Calu3 (cell line): ENCODE measurements at regions not wholly inside any gene's neighbourhood (a gene's known extent, or its start where the extent isn't known, plus 50 kb on each side); places are given as distances from the start of the nearest gene placed in this dataset.

Experiments used
- BruUV-seq: library from RNA; stranded (reverse); fragments of 400-500 nt; replicated peaks from 2 replicates; lab custom pipeline; 2021; lab: Mats Ljungman, UMichigan
- CTCF ChIA-PET: fragments of 300-600 bp; sonication (Branson Sonifier 250); formaldehyde crosslinking; loops from one replicate; lab custom pipeline; 2022; ENCODE audit warnings: antibody characterized with exemption; lab: Charles Lee
- DNase-seq: peaks from one replicate; pipeline ENCODE4 v3.0.0; 2022
- H3K27ac Mint-ChIP-seq: one replicate; pipeline ENCODE4 v1.8.0; 2022; ENCODE audit warnings: mixed read lengths; ENCODE audit not compliant: unreplicated experiment
- H3K27me3 Mint-ChIP-seq: one replicate; pipeline ENCODE4 v1.8.0; 2022; ENCODE audit warnings: mixed read lengths; ENCODE audit not compliant: unreplicated experiment
- H3K36me3 Mint-ChIP-seq: one replicate; pipeline ENCODE4 v1.8.0; 2022; ENCODE audit warnings: mild to moderate bottlenecking, moderate library complexity, mixed read lengths; ENCODE audit not compliant: insufficient read depth, unreplicated experiment
- H3K4me1 Mint-ChIP-seq: one replicate; pipeline ENCODE4 v1.8.0; 2022; ENCODE audit warnings: mild to moderate bottlenecking, low read depth, mixed read lengths; ENCODE audit not compliant: unreplicated experiment
- H3K4me3 Mint-ChIP-seq: one replicate; pipeline ENCODE4 v1.8.0; 2022; ENCODE audit warnings: mild to moderate bottlenecking, low read depth, moderate library complexity, mixed read lengths; ENCODE audit not compliant: unreplicated experiment
- H3K9me3 Mint-ChIP-seq: one replicate; pipeline ENCODE4 v1.8.0; 2022; ENCODE audit warnings: low read depth, mixed read lengths; ENCODE audit not compliant: unreplicated experiment
- intact Hi-C: fragments of 100-400 bp; cut with micrococcal nuclease; formaldehyde crosslinking; loops from one replicate; pipeline ENCODE4 v1.10.0; 2022; ENCODE audit not compliant: unreplicated experiment
- TF ChIP-seq, protein P1 (sequence below): fragments of 200-600 bp; IDR thresholded peaks from one replicate; pipeline ENCODE4 v1.8.0; 2022; ENCODE audit warnings: antibody characterized with exemption; ENCODE audit not compliant: unreplicated experiment

DNA sequence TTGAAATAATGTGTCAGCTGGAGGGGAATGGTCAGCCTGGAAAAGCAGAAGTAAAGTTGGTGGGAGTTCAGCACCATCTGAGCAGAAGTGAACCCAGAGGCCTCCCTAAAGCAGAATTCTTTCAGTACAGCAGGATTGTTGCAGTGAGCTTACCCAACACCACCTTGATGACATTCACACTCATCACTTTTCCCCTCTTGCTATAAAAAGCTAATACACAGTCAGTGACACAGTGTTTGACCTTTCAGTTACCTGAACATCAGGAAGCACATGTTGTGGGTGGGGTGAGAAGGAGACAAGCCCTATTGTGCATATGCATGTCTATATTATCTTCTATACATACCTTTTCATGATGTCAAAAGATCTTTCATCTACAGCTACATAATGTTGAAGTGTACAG is 624.7 kb upstream of the ZFP42 start:
- no peaks in the 10 kb centered on the region for H3K4me1 Mint-ChIP-seq
- CTCF ChIA-PET = no interaction called here
- no TSS peak for BruUV-seq
- no peaks in the 10 kb centered on the region for H3K27me3 Mint-ChIP-seq
- TF ChIP-seq, protein P1, sequence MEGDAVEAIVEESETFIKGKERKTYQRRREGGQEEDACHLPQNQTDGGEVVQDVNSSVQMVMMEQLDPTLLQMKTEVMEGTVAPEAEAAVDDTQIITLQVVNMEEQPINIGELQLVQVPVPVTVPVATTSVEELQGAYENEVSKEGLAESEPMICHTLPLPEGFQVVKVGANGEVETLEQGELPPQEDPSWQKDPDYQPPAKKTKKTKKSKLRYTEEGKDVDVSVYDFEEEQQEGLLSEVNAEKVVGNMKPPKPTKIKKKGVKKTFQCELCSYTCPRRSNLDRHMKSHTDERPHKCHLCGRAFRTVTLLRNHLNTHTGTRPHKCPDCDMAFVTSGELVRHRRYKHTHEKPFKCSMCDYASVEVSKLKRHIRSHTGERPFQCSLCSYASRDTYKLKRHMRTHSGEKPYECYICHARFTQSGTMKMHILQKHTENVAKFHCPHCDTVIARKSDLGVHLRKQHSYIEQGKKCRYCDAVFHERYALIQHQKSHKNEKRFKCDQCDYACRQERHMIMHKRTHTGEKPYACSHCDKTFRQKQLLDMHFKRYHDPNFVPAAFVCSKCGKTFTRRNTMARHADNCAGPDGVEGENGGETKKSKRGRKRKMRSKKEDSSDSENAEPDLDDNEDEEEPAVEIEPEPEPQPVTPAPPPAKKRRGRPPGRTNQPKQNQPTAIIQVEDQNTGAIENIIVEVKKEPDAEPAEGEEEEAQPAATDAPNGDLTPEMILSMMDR = no peak
- H3K9me3 Mint-ChIP-seq = no peaks in the 10 kb centered on the region
- H3K36me3 Mint-ChIP-seq = no peaks in the 10 kb centered on the region
- DNase-seq = no peak
- no peak overlapping the region for H3K4me3 Mint-ChIP-seq
- intact Hi-C loops = no loop called here
- H3K27ac Mint-ChIP-seq = no peak overlapping the region

DNA sequence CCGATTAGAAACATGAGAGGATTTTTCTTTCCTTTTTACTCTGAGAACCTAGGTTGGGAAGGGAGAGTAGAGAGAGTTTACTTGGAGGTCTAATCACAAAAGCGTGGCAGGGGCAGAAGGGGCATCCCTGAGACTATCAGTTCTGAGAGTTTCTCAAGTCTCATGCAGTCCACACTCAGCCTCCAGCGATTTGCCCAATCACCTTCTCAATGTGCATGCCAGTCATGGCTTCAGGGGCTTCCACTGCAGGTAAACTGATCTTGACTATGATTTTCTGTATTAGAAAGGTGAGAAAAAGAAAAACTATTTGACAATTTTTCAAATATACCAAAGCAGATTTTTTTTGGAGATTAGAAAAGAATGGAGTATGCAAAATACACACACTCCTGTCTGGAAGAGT is 617.1 kb upstream of the ZFP42 start:
- H3K36me3 Mint-ChIP-seq = no peaks in the 10 kb centered on the region
- H3K4me1 Mint-ChIP-seq = no peaks in the 10 kb centered on the region
- no peaks in the 10 kb centered on the region for H3K9me3 Mint-ChIP-seq
- H3K27ac Mint-ChIP-seq = no peak overlapping the region
- BruUV-seq = no TSS peak
- CTCF ChIA-PET = no interaction called here
- intact Hi-C loops = no loop called here
- DNase-seq = no peak
- H3K27me3 Mint-ChIP-seq = no peaks in the 10 kb centered on the region
- TF ChIP-seq, protein P1 = no peak
- H3K4me3 Mint-ChIP-seq = no peak overlapping the region

DNA sequence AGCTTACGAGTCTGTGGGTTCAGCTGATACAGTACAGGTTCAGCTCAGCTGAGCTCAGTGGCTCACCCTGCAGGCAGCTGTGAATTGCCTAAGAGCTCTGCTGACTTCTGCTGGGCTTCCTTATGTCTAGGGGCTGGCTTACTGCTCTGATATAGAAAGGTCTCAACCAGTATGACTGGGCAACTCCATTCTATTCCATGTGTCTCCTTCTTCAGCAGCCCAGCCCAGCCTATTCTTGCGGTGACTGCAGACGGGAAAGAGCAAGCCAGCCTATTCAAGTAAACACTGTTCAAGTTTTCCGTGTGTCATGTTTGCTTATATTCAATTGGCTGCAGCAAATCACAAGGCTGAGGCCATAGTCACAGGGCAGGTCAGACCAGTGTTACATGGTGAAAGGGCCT is 615.4 kb upstream of the ZFP42 start:
- no peaks in the 10 kb centered on the region for H3K27me3 Mint-ChIP-seq
- no peak overlapping the region for H3K27ac Mint-ChIP-seq
- DNase-seq = peak; percentile 14
- no peaks in the 10 kb centered on the region for H3K9me3 Mint-ChIP-seq
- no peaks in the 10 kb centered on the region for H3K36me3 Mint-ChIP-seq
- BruUV-seq = no TSS peak
- intact Hi-C loops = no loop called here
- H3K4me1 Mint-ChIP-seq = no peaks in the 10 kb centered on the region
- H3K4me3 Mint-ChIP-seq = no peak overlapping the region
- TF ChIP-seq, protein P1 = no peak
- CTCF ChIA-PET = no interaction called here

DNA sequence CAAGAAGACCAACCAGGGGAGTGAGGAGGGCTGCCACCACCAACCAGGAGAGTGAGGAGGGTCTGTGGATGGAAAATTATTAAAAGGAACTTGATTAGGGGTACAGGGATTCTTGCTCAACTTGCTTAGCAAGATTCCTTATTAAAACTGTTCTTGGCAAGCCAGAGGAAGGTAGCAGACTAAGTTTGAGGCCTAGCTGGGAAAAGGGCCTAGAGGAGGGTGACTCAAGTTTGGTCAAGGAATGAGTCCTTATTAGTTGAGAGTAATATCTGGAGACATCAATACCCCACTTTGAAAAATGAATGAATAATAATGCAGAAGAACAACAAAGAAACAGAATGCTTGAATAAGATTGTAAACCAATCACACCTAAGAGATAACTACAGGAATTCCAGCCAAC is 612.4 kb upstream of the ZFP42 start:
- H3K9me3 Mint-ChIP-seq = no peaks in the 10 kb centered on the region
- TF ChIP-seq, protein P1 = no peak
- no peaks in the 10 kb centered on the region for H3K27me3 Mint-ChIP-seq
- no TSS peak for BruUV-seq
- no peak overlapping the region for H3K4me3 Mint-ChIP-seq
- intact Hi-C loops = no loop called here
- no peak for DNase-seq
- H3K27ac Mint-ChIP-seq = no peak overlapping the region
- CTCF ChIA-PET = no interaction called here
- peaks cover 5% of the 10 kb centered on the region for H3K4me1 Mint-ChIP-seq
- H3K36me3 Mint-ChIP-seq = no peaks in the 10 kb centered on the region

DNA sequence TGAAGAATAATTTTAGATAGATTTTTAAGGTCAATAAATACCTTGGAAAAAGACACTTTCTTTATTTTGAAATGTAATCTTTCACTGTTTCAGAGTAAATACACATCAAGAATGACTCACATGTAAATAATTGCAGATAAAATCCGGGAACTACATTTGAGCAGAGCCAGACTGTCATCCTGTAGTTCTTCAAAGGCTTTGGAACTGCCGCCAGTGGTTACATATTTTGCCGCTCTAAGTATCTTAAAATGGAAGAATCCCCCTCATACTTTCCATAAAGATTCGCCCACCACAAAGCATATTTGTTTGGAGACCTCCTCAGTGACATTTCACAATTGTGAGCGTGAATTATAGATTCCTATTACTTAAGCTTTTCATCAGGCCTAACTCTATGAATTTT is 607.8 kb upstream of the ZFP42 start:
- H3K4me3 Mint-ChIP-seq = no peak overlapping the region
- no TSS peak for BruUV-seq
- no peaks in the 10 kb centered on the region for H3K27me3 Mint-ChIP-seq
- no peaks in the 10 kb centered on the region for H3K36me3 Mint-ChIP-seq
- H3K9me3 Mint-ChIP-seq = no peaks in the 10 kb centered on the region
- H3K27ac Mint-ChIP-seq = no peak overlapping the region
- intact Hi-C loops = no loop called here
- peaks cover 6% of the 10 kb centered on the region for H3K4me1 Mint-ChIP-seq
- no peak for DNase-seq
- TF ChIP-seq, protein P1 = no peak
- CTCF ChIA-PET = no interaction called here
